ENCODE measurements at regions not wholly inside any gene's neighbourhood (a gene's known extent, or its start where the extent isn't known, plus 50 kb on each side); places are given as distances from the start of the nearest gene placed in this dataset.
"Not testable (repeated sequence)": the region's sequence is repeated elsewhere in the genome, so short reads cannot be mapped to it uniquely, and the experiment has no call there.

- TF ChIP-seq CTCF (IDR thresholded peaks at IDR 0.05) = no peak
- Histone ChIP-seq H3K9ac (ENCODE audit: low read depth in 2 of 2, low read length in 2 of 2) (no peak overlapping the region), H3K27ac (no peak overlapping the region), H3K9me3 (no peaks in the 10 kb centered on the region), H3K27me3 (no peaks in the 10 kb centered on the region), H3K4me3 (no peak overlapping the region), H3K36me3 (no peaks in the 10 kb centered on the region), H3K4me1 (no peaks in the 10 kb centered on the region)
- intact Hi-C loops (cut with DNase I) = no loop called here
- DNase-seq = no peak
Observed at GRCh38 chr2:186181625-186182024, 304.4 kb upstream of the ZC3H15 start.

GRCh38 chr2:186182366-186182765 lies 303.7 kb upstream of the ZC3H15 start:
- H3K27me3 ChIP-seq; intact Hi-C loops (cut with DNase I); H3K9ac ChIP-seq (ENCODE audit: low read depth in 2 of 2, low read length in 2 of 2); H3K36me3 ChIP-seq; H3K4me1 ChIP-seq; H3K27ac ChIP-seq; DNase-seq; H3K4me3 ChIP-seq; H3K9me3 ChIP-seq: not testable (repeated sequence)

- H3K27ac ChIP-seq = no peak overlapping the region
- no peaks in the 10 kb centered on the region for H3K4me1 ChIP-seq
- intact Hi-C loops (cut with DNase I) = no loop called here
- no peak overlapping the region for H3K4me3 ChIP-seq
- no peak for DNase-seq
- no peaks in the 10 kb centered on the region for H3K36me3 ChIP-seq
- no peak for TF ChIP-seq CTCF (IDR thresholded peaks at IDR 0.05)
- H3K9ac ChIP-seq (ENCODE audit: low read depth in 2 of 2, low read length in 2 of 2) = no peak overlapping the region
- H3K9me3 ChIP-seq = no peaks in the 10 kb centered on the region
- no peaks in the 10 kb centered on the region for H3K27me3 ChIP-seq
Observed at GRCh38 chr2:186183406-186183805, 302.7 kb upstream of the ZC3H15 start.

GRCh38 chr2:186187854-186188253 lies 298.2 kb upstream of the ZC3H15 start:
- Histone ChIP-seq H3K4me3 (no peak overlapping the region), H3K4me1 (no peaks in the 10 kb centered on the region), H3K36me3 (no peaks in the 10 kb centered on the region), H3K9me3 (no peaks in the 10 kb centered on the region), H3K9ac (ENCODE audit: low read depth in 2 of 2, low read length in 2 of 2) (no peak overlapping the region), H3K27ac (no peak overlapping the region), H3K27me3 (no peaks in the 10 kb centered on the region)
- no peak for DNase-seq
- intact Hi-C loops (cut with DNase I) = no loop called here
- TF ChIP-seq CTCF (IDR thresholded peaks at IDR 0.05) = no peak

GRCh38 chr2:186189816-186190215 lies 296.2 kb upstream of the ZC3H15 start:
- Histone ChIP-seq H3K9me3 (no peaks in the 10 kb centered on the region), H3K4me3 (no peak overlapping the region), H3K27ac (no peak overlapping the region), H3K4me1 (no peaks in the 10 kb centered on the region), H3K9ac (ENCODE audit: low read depth in 2 of 2, low read length in 2 of 2) (no peak overlapping the region), H3K36me3 (no peaks in the 10 kb centered on the region), H3K27me3 (no peaks in the 10 kb centered on the region)
- intact Hi-C loops (cut with DNase I) = no loop called here
- no peak for TF ChIP-seq CTCF (IDR thresholded peaks at IDR 0.05)
- no peak for DNase-seq

GRCh38 chr2:186195696-186196095 lies 290.4 kb upstream of the ZC3H15 start:
- TF ChIP-seq CTCF (IDR thresholded peaks at IDR 0.05) = no peak
- H3K4me1 ChIP-seq = no peaks in the 10 kb centered on the region
- no peak overlapping the region for H3K27ac ChIP-seq
- H3K9me3 ChIP-seq = no peaks in the 10 kb centered on the region
- no peak overlapping the region for H3K4me3 ChIP-seq
- no peaks in the 10 kb centered on the region for H3K36me3 ChIP-seq
- DNase-seq = no peak
- no peak overlapping the region for H3K9ac ChIP-seq (ENCODE audit: low read depth in 2 of 2, low read length in 2 of 2)
- intact Hi-C loops (cut with DNase I) = no loop called here
- H3K27me3 ChIP-seq = no peaks in the 10 kb centered on the region
